HK-2 (cell line): ENCODE measurements at regions not wholly inside any gene's neighbourhood (a gene's known extent, or its start where the extent isn't known, plus 50 kb on each side); places are given as distances from the start of the nearest gene placed in this dataset.
A peak's percentile ranks its signal among the peaks of the same experiment; 100 is the strongest.

Experiments used
- DNase-seq: peaks from one replicate; pipeline ENCODE4 v3.0.0-alpha.2; 2018; ENCODE audit not compliant: unreplicated experiment

GRCh38 chr4:145234091-145234706 is 53.8 kb upstream of the OTUD4 start:
- peak; percentile 40 for DNase-seq

- no peak for DNase-seq
Observed at GRCh38 chr4:145231906-145232700, 51.7 kb upstream of the OTUD4 start.

GRCh38 chr4:145230726-145231125 is 50.3 kb upstream of the OTUD4 start:
- DNase-seq, result no peak
